ENCODE measurements at regions not wholly inside any gene's neighbourhood (a gene's known extent, or its start where the extent isn't known, plus 50 kb on each side); places are given as distances from the start of the nearest gene placed in this dataset.

DNA sequence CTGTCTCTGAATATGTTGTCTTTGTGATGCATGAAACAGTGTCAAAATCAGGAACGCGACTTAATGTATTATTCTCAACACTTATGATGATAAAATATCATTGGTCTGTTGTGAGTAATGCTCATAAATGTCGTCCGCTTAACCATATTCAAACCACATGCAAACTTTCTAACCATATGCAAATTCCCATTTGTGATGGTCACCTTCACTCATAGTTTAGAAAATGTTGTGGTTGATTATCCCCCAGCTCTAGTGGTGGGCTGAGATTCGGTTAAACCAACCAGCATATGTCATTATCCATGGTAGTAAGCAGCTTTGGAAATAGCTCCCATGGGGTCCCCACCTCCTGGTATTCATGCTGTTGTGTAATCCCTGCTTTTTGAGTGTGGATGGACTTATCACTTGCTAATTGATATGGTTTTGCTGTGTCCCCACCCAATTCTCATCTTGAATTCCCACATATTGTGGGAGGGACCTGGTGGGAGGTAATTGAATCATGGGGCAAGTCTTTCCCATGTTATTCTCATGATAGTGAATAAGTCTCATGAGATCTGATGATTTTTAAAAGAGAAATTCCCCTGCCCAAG, 360.0 kb upstream of the TSHZ2 start:
- Mint-ChIP-seq H3K9me3 (peaks cover 8 to 19% (median 12%) of the 10 kb centered on the region in 7 donors), H3K4me1 (no peaks in the 10 kb centered on the region), H3K27me3 (ENCODE audit: low read depth in 3 of 3) (peaks cover 1 to 3% (median 2%) of the 10 kb centered on the region in 3 donors), H3K36me3 (no peaks in the 10 kb centered on the region), H3K27ac (no peak overlapping the region), H3K4me3 (no peak overlapping the region)
- DNase-seq: no peak
- Histone ChIP-seq H3K9me3 (replicated peaks in 1 of 2; ENCODE audit: control insufficient read depth in 1 of 2, insufficient read depth in 1 of 2, low read length in 2 of 2) (peaks cover 9 to 11% of the 10 kb centered on the region in 2 donors), H3K4me1 (ENCODE audit: control insufficient read depth in 1 of 2, insufficient read depth in 2 of 2, low read length in 2 of 2) (no peaks in the 10 kb centered on the region), H3K36me3 (replicated peaks in 1 of 2; ENCODE audit: control insufficient read depth in 1 of 2, insufficient read depth in 2 of 2, low read length in 2 of 2) (no peaks in the 10 kb centered on the region), H3K4me3 (replicated peaks in 1 of 3; ENCODE audit: low read depth in 2 of 3, low read length in 3 of 3) (no peak overlapping the region), H2AFZ (ENCODE audit: insufficient read depth, low read depth, low read length, poor library complexity, severe bottlenecking) (no peak overlapping the region), H4K20me1 (ENCODE audit: insufficient read depth, low read length) (no peaks in the 10 kb centered on the region), H3K27ac (ENCODE audit: low read depth in 1 of 2, low read length in 2 of 2) (no peak overlapping the region), H3K79me2 (ENCODE audit: insufficient read depth, low read length) (no peaks in the 10 kb centered on the region), H3K9ac (ENCODE audit: insufficient read depth, low read length, poor library complexity, severe bottlenecking) (no peak overlapping the region), H3K4me2 (replicated peaks; ENCODE audit: extremely low read depth, low read length, poor library complexity, severe bottlenecking) (no peak overlapping the region), H3K27me3 (ENCODE audit: control insufficient read depth in 2 of 2, insufficient read depth in 2 of 2, low read length in 2 of 2) (no peaks in the 10 kb centered on the region)
- intact Hi-C loops (cut with micrococcal nuclease): no loop called here
- WGBS (ENCODE audit: insufficient coverage): no CpG with 5 or more reads among the region's 5 CpGs
- TF ChIP-seq, protein P1, sequence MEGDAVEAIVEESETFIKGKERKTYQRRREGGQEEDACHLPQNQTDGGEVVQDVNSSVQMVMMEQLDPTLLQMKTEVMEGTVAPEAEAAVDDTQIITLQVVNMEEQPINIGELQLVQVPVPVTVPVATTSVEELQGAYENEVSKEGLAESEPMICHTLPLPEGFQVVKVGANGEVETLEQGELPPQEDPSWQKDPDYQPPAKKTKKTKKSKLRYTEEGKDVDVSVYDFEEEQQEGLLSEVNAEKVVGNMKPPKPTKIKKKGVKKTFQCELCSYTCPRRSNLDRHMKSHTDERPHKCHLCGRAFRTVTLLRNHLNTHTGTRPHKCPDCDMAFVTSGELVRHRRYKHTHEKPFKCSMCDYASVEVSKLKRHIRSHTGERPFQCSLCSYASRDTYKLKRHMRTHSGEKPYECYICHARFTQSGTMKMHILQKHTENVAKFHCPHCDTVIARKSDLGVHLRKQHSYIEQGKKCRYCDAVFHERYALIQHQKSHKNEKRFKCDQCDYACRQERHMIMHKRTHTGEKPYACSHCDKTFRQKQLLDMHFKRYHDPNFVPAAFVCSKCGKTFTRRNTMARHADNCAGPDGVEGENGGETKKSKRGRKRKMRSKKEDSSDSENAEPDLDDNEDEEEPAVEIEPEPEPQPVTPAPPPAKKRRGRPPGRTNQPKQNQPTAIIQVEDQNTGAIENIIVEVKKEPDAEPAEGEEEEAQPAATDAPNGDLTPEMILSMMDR (IDR thresholded peaks at IDR 0.05): no peak

DNA sequence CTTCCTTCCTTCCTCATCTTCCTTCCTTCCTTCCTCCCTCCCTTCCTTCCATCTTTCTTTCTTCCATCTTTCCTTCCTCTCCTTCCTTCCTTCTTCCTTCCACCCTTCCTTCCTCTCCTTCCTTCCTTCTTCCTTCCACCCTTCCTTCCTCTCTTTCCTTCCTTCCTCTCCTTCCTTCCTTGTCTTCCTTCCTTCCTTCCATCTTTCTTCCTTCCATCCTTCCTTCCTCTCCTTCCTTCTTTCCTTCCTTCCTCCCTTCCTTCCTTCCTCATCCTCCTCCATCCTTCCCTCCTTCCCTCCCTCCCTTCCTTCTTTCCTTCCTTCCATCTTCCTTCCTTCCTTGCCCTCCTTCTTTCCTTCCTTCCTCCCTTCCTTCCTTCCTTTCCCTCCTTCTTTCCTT, 361.4 kb upstream of the TSHZ2 start:
- no peak overlapping the region for H3K27ac Mint-ChIP-seq

More for the DNA sequence above, 361.4 kb upstream of the TSHZ2 start:
- Mint-ChIP-seq H3K9me3 (peaks cover 8 to 19% (median 12%) of the 10 kb centered on the region in 7 donors), H3K36me3 (no peaks in the 10 kb centered on the region), H3K4me3 (no peak overlapping the region), H3K27me3 (ENCODE audit: low read depth in 3 of 3) (peaks cover 0 to 3% (median 1%) of the 10 kb centered on the region in 3 donors), H3K4me1 (no peaks in the 10 kb centered on the region)
- no peaks in the 10 kb centered on the region for H3K79me2 ChIP-seq (ENCODE audit: insufficient read depth, low read length)
- no peak for DNase-seq
- no peak overlapping the region for H2AFZ ChIP-seq (ENCODE audit: insufficient read depth, low read depth, low read length, poor library complexity, severe bottlenecking)
- intact Hi-C loops (cut with micrococcal nuclease): no loop called here
- H3K4me1 ChIP-seq (ENCODE audit: control insufficient read depth in 1 of 2, insufficient read depth in 2 of 2, low read length in 2 of 2): no peaks in the 10 kb centered on the region
- peaks cover 9 to 11% of the 10 kb centered on the region in 2 donors for H3K9me3 ChIP-seq (replicated peaks in 1 of 2; ENCODE audit: control insufficient read depth in 1 of 2, insufficient read depth in 1 of 2, low read length in 2 of 2)
- H4K20me1 ChIP-seq (ENCODE audit: insufficient read depth, low read length): no peaks in the 10 kb centered on the region
- H3K27ac ChIP-seq (ENCODE audit: low read depth in 1 of 2, low read length in 2 of 2): no peak overlapping the region
- TF ChIP-seq, protein P1 (IDR thresholded peaks at IDR 0.05): no peak
- no peaks in the 10 kb centered on the region for H3K36me3 ChIP-seq (replicated peaks in 1 of 2; ENCODE audit: control insufficient read depth in 1 of 2, insufficient read depth in 2 of 2, low read length in 2 of 2)
- no peak overlapping the region for H3K4me3 ChIP-seq (replicated peaks in 1 of 3; ENCODE audit: low read depth in 2 of 3, low read length in 3 of 3)
- H3K27me3 ChIP-seq (ENCODE audit: control insufficient read depth in 2 of 2, insufficient read depth in 2 of 2, low read length in 2 of 2): no peaks in the 10 kb centered on the region
- no peak overlapping the region for H3K4me2 ChIP-seq (replicated peaks; ENCODE audit: extremely low read depth, low read length, poor library complexity, severe bottlenecking)
- no peak overlapping the region for H3K9ac ChIP-seq (ENCODE audit: insufficient read depth, low read length, poor library complexity, severe bottlenecking)

All from CD14-positive monocyte (primary cell).